ENCODE measurements at regions not wholly inside any gene's neighbourhood (a gene's known extent, or its start where the extent isn't known, plus 50 kb on each side); places are given as distances from the start of the nearest gene placed in this dataset.

- no peak overlapping the region for H3K4me3 Mint-ChIP-seq (ENCODE audit: unreplicated experiment)
- no peaks in the 10 kb centered on the region for H3K9me3 Mint-ChIP-seq (ENCODE audit: unreplicated experiment)
- no peaks in the 10 kb centered on the region for H3K36me3 Mint-ChIP-seq (ENCODE audit: unreplicated experiment)
- H3K27ac Mint-ChIP-seq (ENCODE audit: unreplicated experiment), result no peak overlapping the region
- TF ChIP-seq, protein P1, sequence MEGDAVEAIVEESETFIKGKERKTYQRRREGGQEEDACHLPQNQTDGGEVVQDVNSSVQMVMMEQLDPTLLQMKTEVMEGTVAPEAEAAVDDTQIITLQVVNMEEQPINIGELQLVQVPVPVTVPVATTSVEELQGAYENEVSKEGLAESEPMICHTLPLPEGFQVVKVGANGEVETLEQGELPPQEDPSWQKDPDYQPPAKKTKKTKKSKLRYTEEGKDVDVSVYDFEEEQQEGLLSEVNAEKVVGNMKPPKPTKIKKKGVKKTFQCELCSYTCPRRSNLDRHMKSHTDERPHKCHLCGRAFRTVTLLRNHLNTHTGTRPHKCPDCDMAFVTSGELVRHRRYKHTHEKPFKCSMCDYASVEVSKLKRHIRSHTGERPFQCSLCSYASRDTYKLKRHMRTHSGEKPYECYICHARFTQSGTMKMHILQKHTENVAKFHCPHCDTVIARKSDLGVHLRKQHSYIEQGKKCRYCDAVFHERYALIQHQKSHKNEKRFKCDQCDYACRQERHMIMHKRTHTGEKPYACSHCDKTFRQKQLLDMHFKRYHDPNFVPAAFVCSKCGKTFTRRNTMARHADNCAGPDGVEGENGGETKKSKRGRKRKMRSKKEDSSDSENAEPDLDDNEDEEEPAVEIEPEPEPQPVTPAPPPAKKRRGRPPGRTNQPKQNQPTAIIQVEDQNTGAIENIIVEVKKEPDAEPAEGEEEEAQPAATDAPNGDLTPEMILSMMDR (IDR thresholded peaks at IDR 0.05), result no peak
- no peak for DNase-seq (ENCODE audit: extremely low spot score, unreplicated experiment)
- H3K27me3 Mint-ChIP-seq (ENCODE audit: unreplicated experiment), result no peaks in the 10 kb centered on the region
- H3K4me1 Mint-ChIP-seq (ENCODE audit: unreplicated experiment), result no peaks in the 10 kb centered on the region
Measured at GRCh38 chr11:15451713-15452112, 337.0 kb downstream of the INSC start.

DNA sequence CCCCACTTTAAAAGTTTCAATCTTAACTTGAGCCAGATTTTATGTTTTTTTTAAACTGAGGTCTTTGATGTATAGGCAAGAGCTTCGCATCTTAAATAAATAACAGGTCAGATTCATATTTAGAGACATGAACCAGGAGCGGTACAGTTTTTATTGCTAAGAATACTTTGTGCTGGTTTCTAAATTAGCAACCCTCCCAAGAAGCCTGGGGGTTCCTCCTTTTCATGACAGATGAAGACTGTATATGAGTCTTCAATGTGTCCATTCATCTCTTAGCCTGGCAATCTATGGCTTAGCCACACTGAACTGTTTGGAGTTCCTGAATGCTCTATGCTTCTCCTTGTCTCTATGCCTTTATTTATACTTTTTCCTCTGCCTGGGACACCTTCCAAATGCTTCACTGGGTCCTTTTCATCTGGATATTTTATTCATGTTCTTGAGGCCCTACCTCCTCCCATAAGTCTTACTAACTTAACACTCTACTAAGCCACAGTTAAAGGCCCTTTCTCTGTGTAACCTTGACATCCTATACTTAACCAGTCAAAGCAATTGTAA lies 338.6 kb downstream of the INSC start:
- no peak for DNase-seq (ENCODE audit: extremely low spot score, unreplicated experiment)
- H3K4me1 Mint-ChIP-seq (ENCODE audit: unreplicated experiment), result no peaks in the 10 kb centered on the region
- H3K27ac Mint-ChIP-seq (ENCODE audit: unreplicated experiment), result no peak overlapping the region
- H3K9me3 Mint-ChIP-seq (ENCODE audit: unreplicated experiment), result no peaks in the 10 kb centered on the region
- no peak overlapping the region for H3K4me3 Mint-ChIP-seq (ENCODE audit: unreplicated experiment)
- H3K36me3 Mint-ChIP-seq (ENCODE audit: unreplicated experiment), result no peaks in the 10 kb centered on the region
- TF ChIP-seq, protein P1 (IDR thresholded peaks at IDR 0.05), result no peak
- H3K27me3 Mint-ChIP-seq (ENCODE audit: unreplicated experiment), result no peaks in the 10 kb centered on the region

DNA sequence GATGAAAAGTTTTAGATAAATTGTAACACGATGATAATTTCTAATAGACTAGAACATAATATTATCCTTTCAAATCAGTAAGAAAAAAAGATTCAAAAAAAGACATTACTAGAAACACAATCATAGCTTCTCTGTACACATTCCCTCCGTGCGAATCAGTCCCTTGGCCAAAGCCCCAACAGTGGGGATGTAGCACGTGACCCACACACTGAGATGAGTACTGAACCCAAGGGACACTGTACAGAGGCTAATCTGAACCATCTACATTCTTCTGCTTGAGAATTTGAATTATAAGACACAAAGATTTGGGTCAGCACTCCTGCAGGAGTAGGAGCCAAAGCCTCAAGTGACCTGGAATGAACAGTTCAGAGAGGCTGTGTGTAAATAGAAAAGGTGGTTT lies 353.7 kb downstream of the INSC start:
- Mint-ChIP-seq H3K4me3 (ENCODE audit: unreplicated experiment) (no peak overlapping the region), H3K36me3 (ENCODE audit: unreplicated experiment) (no peaks in the 10 kb centered on the region), H3K9me3 (ENCODE audit: unreplicated experiment) (no peaks in the 10 kb centered on the region), H3K4me1 (ENCODE audit: unreplicated experiment) (no peaks in the 10 kb centered on the region), H3K27ac (ENCODE audit: unreplicated experiment) (no peak overlapping the region), H3K27me3 (ENCODE audit: unreplicated experiment) (no peaks in the 10 kb centered on the region)
- TF ChIP-seq, protein P1 (IDR thresholded peaks at IDR 0.05), result no peak
- no peak for DNase-seq (ENCODE audit: extremely low spot score, unreplicated experiment)

DNA sequence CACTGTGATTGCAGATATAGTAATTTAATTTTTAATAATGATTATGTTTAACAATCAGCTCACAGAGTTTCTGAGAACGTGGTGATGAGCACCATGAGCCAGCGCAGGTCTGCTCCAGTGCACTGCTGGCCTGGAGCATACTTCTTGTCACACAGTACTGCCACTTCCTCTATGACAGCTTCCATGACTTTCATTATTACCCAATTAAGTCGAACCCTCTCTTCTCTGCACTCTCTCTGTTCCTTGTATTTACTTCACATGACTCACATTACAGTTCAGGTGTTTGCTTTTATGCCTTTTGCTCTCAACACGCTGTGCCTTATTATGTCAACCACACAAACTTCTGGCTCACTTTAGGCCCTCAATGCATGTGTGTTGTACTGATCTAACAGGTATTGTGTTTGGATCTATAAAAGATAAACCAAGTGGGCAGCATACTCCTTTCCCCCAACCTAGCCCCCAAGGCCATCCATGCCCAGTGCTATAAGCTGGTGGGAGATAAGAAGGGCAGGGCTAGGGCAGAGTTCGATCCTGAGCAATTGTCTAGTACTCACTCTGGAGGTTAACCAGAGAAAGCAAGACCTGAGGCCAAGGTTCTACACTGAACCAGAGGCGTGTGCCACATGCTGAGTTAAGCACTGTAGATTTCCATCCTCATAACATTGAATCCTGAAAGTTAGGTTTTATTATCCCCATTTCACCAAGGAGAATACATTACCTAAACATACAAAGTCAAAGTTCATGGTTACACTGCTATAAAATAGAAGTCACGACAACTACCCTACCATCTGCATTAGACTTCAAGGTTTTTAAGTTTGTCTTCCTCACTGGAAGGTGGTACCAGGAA lies 356.5 kb downstream of the INSC start:
- TF ChIP-seq, protein P1 (IDR thresholded peaks at IDR 0.05), result no peak
- no peaks in the 10 kb centered on the region for H3K4me1 Mint-ChIP-seq (ENCODE audit: unreplicated experiment)
- no peak overlapping the region for H3K4me3 Mint-ChIP-seq (ENCODE audit: unreplicated experiment)
- H3K9me3 Mint-ChIP-seq (ENCODE audit: unreplicated experiment), result no peaks in the 10 kb centered on the region
- H3K27me3 Mint-ChIP-seq (ENCODE audit: unreplicated experiment), result no peaks in the 10 kb centered on the region
- H3K27ac Mint-ChIP-seq (ENCODE audit: unreplicated experiment), result no peak overlapping the region
- no peak for DNase-seq (ENCODE audit: extremely low spot score, unreplicated experiment)
- H3K36me3 Mint-ChIP-seq (ENCODE audit: unreplicated experiment), result no peaks in the 10 kb centered on the region

Measured in osteocyte (in vitro differentiated cells).